SK-MEL-5 (cell line): ENCODE measurements at regions not wholly inside any gene's neighbourhood (a gene's known extent, or its start where the extent isn't known, plus 50 kb on each side); places are given as distances from the start of the nearest gene placed in this dataset.

Source experiments
- DNase-seq: peaks from one replicate; pipeline ENCODE4 v3.0.0-alpha.2; 2016; ENCODE audit warnings: low read depth, low spot score
- in situ Hi-C: cut with HindIII; loops from 2 replicates; pipeline ENCODE4 v1.10.0; 2016; ENCODE audit warnings: low sequenced_read_pairs, high pct_unique_total_duplicates, low pct_unique_long_range_greater_than_20kb

- in situ Hi-C loops = no loop called here
- DNase-seq = peak; percentile 49
These were observed 123.2 kb downstream of the TMEM17 start for GRCh38 chr2:62382757-62383156.

GRCh38 chr2:62382122-62382521, 123.9 kb downstream of the TMEM17 start:
- DNase-seq = no peak

GRCh38 chr2:62381656-62382055, 124.3 kb downstream of the TMEM17 start:
- DNase-seq = no peak
- in situ Hi-C loops = no loop called here

More at GRCh38 chr2:62382122-62382521, 123.9 kb downstream of the TMEM17 start:
- in situ Hi-C loops = no loop called here

- no peak for DNase-seq
- in situ Hi-C loops = no loop called here
These were observed 126.4 kb downstream of the TMEM17 start for GRCh38 chr2:62379566-62379965.

- in situ Hi-C loops = no loop called here
These were observed 130.9 kb downstream of the TMEM17 start for GRCh38 chr2:62375113-62375420.

DNA sequence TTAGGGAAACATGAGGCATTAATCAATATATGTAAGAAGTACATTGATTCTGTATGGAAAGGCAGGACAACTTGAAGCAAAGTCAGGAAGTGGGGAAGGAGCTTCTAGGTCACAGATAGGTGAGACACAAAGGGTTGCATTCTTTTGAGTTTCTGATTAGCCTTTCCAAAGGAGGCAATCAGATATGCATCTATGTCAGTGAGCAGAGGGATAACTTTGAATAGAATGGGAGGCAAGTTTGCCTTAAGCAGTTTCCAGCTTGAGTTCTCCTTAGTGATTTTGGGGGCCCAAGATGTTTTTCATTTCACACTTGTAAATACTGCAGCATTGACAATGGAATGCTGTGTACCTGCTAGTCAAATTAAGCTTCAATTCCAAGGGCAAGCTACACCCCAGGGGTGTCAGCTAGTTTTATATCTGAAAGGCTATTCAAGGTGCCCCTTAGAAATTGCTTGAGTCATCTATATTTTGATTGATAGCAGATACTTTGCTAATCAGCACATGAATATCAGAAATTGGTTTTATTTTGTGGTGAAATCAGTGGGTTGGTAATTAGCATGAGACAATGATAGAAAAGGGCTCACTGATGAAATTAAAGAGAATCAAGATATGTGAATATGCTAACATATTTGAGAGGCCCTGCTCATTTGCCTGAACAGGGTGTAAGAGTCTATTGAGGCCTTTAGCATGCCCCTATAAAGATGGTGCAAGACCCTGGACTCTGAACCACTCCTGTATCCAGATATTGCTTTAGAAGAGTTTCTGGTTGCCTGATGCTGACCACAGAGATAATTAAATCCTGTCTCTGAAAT, 131.5 kb downstream of the TMEM17 start:
- no peak for DNase-seq
- in situ Hi-C loops = no loop called here

More at GRCh38 chr2:62375113-62375420, 130.9 kb downstream of the TMEM17 start:
- no peak for DNase-seq

- no peak for DNase-seq
- in situ Hi-C loops = no loop called here
These were observed 133.2 kb downstream of the TMEM17 start for GRCh38 chr2:62372824-62373223.

GRCh38 chr2:62370321-62371250, 135.4 kb downstream of the TMEM17 start:
- DNase-seq = no peak
- in situ Hi-C loops = no loop called here

DNA sequence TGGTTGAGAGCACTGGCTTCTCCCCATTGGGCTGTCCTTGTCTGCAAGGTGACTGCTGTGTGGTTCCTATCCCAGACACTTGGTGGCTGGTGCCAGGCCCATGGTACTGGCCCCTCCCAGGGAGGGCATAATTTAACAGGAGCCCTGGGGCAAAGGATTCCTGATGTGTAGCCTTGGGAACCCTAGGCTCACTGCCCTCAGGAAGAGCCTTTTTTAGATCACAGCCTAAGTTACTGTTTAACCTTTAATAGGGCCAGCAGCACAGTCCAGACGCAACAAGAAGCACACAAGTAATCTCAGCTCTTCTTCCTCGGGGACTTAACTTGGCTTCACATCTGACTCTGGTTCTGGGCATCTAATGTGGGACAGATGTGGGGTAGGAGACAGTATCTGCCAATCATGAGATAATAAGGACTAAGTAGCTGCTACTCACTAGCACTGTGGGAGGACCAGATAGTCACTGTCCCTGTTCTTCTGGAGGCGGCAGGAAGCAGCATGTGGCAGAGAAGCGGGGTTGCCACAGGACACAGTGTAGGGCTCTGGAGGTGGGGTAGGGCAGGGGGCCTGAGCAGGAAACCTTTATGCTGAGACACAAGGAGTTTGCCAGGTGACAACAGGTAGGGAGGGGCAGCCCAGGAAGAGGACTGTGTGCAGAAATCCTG, 136.3 kb downstream of the TMEM17 start:
- in situ Hi-C loops = no loop called here
- no peak for DNase-seq

DNA sequence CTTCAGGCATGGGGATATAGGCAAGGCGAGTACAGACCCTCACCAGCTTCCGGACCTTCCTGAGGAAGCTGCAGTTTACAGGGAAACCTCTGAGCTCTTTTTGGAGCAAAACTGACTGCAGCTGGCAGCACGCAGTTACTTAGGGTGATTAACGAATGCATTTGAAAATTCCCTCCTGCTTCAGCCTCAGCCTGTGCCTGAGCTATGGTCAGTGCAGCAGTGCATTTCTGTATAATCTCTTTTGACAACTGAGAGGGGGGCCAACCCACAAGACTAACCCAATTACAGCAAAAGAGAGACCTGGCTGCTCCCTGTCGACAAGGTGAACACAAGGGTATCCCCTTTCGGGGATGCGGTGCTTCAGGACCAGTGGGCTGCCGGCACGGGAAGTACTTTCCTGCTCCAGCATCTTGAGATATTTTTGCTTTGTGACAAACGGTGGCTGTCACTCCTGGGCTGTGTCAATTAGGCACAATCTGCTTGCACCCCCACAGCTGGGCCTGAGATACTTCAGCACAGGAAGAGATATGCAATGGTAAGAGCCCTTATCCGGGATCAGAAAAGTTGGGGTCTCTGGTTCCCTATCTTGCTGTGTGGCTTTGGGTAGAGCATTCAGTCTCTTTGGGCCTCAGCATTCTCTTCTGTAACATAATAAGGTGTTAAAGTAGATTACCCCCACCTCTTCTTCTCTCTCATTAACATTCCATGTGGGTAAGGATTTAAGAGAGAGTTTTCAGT, 141.0 kb downstream of the TMEM17 start:
- no peak for DNase-seq
- in situ Hi-C loops = no loop called here

GRCh38 chr2:62363166-62363565, 142.8 kb downstream of the TMEM17 start:
- in situ Hi-C loops = no loop called here
- no peak for DNase-seq

- in situ Hi-C loops = no loop called here
- no peak for DNase-seq
These were observed 143.4 kb downstream of the TMEM17 start for GRCh38 chr2:62362561-62362960.

DNA sequence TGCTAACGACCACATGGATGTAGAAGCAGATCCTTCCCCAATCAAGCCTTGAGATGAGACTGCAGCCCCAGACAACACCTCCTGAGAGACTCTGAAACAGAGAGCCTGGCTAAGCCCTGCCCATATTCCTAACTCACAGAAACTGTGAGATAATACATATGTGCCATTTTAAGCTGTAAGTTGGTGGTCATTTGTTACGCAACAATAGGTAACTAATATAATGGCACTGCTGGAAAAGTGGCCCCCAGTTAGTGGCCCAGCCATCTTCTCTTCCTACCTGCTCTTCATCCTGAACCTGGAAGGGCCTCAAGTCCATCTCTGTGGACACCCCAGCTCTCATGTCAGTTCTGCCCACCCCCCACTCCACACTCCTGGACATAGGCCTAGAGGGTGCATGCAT, 144.0 kb downstream of the TMEM17 start:
- in situ Hi-C loops = no loop called here
- no peak for DNase-seq

- in situ Hi-C loops = no loop called here
- DNase-seq = no peak
These were observed 151.0 kb downstream of the TMEM17 start for GRCh38 chr2:62354771-62355561.

GRCh38 chr2:62352031-62352430, 154.0 kb downstream of the TMEM17 start:
- in situ Hi-C loops = no loop called here
- no peak for DNase-seq

- DNase-seq = no peak
- in situ Hi-C loops = no loop called here
These were observed 153.9 kb downstream of the B3GNT2 start for GRCh38 chr2:62349788-62350187.

GRCh38 chr2:62348700-62349099, 152.8 kb downstream of the B3GNT2 start:
- in situ Hi-C loops = no loop called here
- DNase-seq = no peak
